OCI-LY7 (cell line): ENCODE measurements at regions not wholly inside any gene's neighbourhood (a gene's known extent, or its start where the extent isn't known, plus 50 kb on each side); places are given as distances from the start of the nearest gene placed in this dataset.

Experiments used
- BruUV-seq: library from RNA; stranded (reverse); fragments of 400-500 nt; replicated peaks from 2 replicates; lab custom pipeline; 2021; lab: Mats Ljungman, UMichigan
- CTCF ChIA-PET: fragments of 300-600 bp; sonication (Branson Sonifier 250); formaldehyde crosslinking; loops from one replicate; lab custom pipeline; 2022; ENCODE audit warnings: antibody characterized with exemption; ENCODE audit not compliant: unreplicated experiment; lab: Charles Lee
- POLR2A ChIA-PET: fragments of 300-600 bp; sonication (Branson Sonifier 250); formaldehyde crosslinking; loops from one replicate; lab custom pipeline; 2022; ENCODE audit warnings: antibody characterized with exemption; lab: Charles Lee
- DNase-seq: peaks from one replicate; pipeline ENCODE4 v3.0.0-alpha.2; 2015; ENCODE audit warnings: low spot score
- H2AFZ ChIP-seq: fragments of 200-600 bp; sonication (generic), shearing (Covaris generic); 2 replicates; pipeline ENCODE4 v1.6.1; 2014; ENCODE audit warnings: mild to moderate bottlenecking, antibody characterized with exemption, low read length, moderate library complexity
- H3K27ac ChIP-seq: fragments of 200-600 bp; sonication (generic); 2 replicates; pipeline ENCODE4 v1.5.1; 2014; ENCODE audit warnings: mixed run types, low read depth, mild to moderate bottlenecking, moderate library complexity, low read length, inconsistent platforms; ENCODE audit not compliant: poor library complexity, severe bottlenecking
- H3K36me3 ChIP-seq: fragments of 200-600 bp; sonication (generic); 2 replicates; pipeline ENCODE4 v1.6.1; 2014; ENCODE audit warnings: mild to moderate bottlenecking, antibody characterized with exemption, low read length, moderate library complexity, mixed read lengths; ENCODE audit not compliant: insufficient read depth
- H3K4me1 ChIP-seq: fragments of 200-600 bp; sonication (generic); 2 replicates; pipeline ENCODE4 v1.5.1; 2014; ENCODE audit warnings: mild to moderate bottlenecking, low read length; ENCODE audit not compliant: insufficient read depth, poor library complexity, severe bottlenecking
- H3K4me2 ChIP-seq: fragments of 200-600 bp; sonication (generic); 2 replicates; pipeline ENCODE4 v1.6.1; 2014; ENCODE audit warnings: mild to moderate bottlenecking, low read length
- H3K4me3 ChIP-seq: fragments of 200-600 bp; sonication (generic); 2 replicates; pipeline ENCODE4 v1.5.1; 2014; ENCODE audit warnings: mild to moderate bottlenecking, low read depth, low read length; ENCODE audit not compliant: poor library complexity, severe bottlenecking
- H3K79me2 ChIP-seq: fragments of 200-600 bp; sonication (generic); 2 replicates; pipeline ENCODE4 v1.6.1; 2016; ENCODE audit warnings: low read depth, mild to moderate bottlenecking, low read length, moderate library complexity, mixed read lengths; ENCODE audit not compliant: insufficient read depth
- H3K9me2 ChIP-seq: fragments of 200-600 bp; sonication (generic); 2 replicates; pipeline ENCODE4 v1.6.1; 2016; ENCODE audit warnings: mild to moderate bottlenecking, low read length, mixed read lengths; ENCODE audit not compliant: insufficient read depth
- H3K9me3 ChIP-seq: fragments of 200-600 bp; sonication (generic); 2 replicates; pipeline ENCODE4 v1.6.1; 2014; ENCODE audit warnings: mild to moderate bottlenecking, mixed run types, low read length, mixed read lengths
- H4K20me1 ChIP-seq: fragments of 200-600 bp; sonication (generic); 2 replicates; pipeline ENCODE4 v1.6.1; 2014; ENCODE audit warnings: mild to moderate bottlenecking, antibody characterized with exemption, low read length, moderate library complexity, mixed read lengths; ENCODE audit not compliant: insufficient read depth
- CTCF ChIP-seq: fragments of 200-600 bp; sonication (generic); conservative IDR thresholded peaks from 2 replicates; pipeline ENCODE4 v1.5.1; 2014; ENCODE audit warnings: mild to moderate bottlenecking, antibody characterized with exemption, low read length, moderate library complexity, mixed read lengths
- EZH2phosphoT487 ChIP-seq: fragments of 200-600 bp; sonication (generic); IDR thresholded peaks from 2 replicates; pipeline ENCODE4 v1.6.1; 2018; ENCODE audit warnings: low read depth, borderline replicate concordance, mild to moderate bottlenecking, mixed run types, antibody characterized with exemption, low read length, moderate library complexity, mixed read lengths
- intact Hi-C: fragments of 100-400 bp; cut with micrococcal nuclease; formaldehyde crosslinking; loops from one replicate; pipeline ENCODE4 v1.10.0; 2022; ENCODE audit not compliant: unreplicated experiment

GRCh38 chr15:94791510-94791909, 560.1 kb downstream of the MCTP2 start:
- intact Hi-C loops = no loop called here
- BruUV-seq = no TSS peak
- Histone ChIP-seq H3K4me3 (no peak overlapping the region), H3K4me1 (no peaks in the 10 kb centered on the region), H2AFZ (no peak overlapping the region), H3K79me2 (no peaks in the 10 kb centered on the region), H3K9me2 (no peaks in the 10 kb centered on the region), H3K36me3 (no peaks in the 10 kb centered on the region), H3K9me3 (no peaks in the 10 kb centered on the region), H3K4me2 (no peak overlapping the region), H3K27ac (no peak overlapping the region), H4K20me1 (no peaks in the 10 kb centered on the region)
- POLR2A ChIA-PET = interaction anchor here (0.6 to 1.0 kb wide), 2 partner anchors 11 to 1541 kb away, joined by 3 read pairs; no protein-coding TSS in a partner anchor
- CTCF ChIA-PET = no interaction called here
- TF ChIP-seq CTCF (no peak), EZH2phosphoT487 (no peak)
- DNase-seq = no peak

GRCh38 chr15:94792196-94792595, 560.8 kb downstream of the MCTP2 start:
- CTCF ChIA-PET = no interaction called here
- Histone ChIP-seq H3K9me2 (no peaks in the 10 kb centered on the region), H3K4me1 (no peaks in the 10 kb centered on the region), H3K4me2 (no peak overlapping the region), H3K36me3 (no peaks in the 10 kb centered on the region), H3K27ac (no peak overlapping the region), H4K20me1 (no peaks in the 10 kb centered on the region), H3K79me2 (no peaks in the 10 kb centered on the region), H2AFZ (no peak overlapping the region), H3K9me3 (no peaks in the 10 kb centered on the region), H3K4me3 (no peak overlapping the region)
- no TSS peak for BruUV-seq
- no peak for DNase-seq
- TF ChIP-seq CTCF (no peak), EZH2phosphoT487 (no peak)
- POLR2A ChIA-PET = no interaction called here
- intact Hi-C loops = no loop called here

- Histone ChIP-seq H3K9me2 (no peaks in the 10 kb centered on the region), H3K4me3 (no peak overlapping the region), H2AFZ (no peak overlapping the region), H3K4me1 (no peaks in the 10 kb centered on the region), H3K27ac (no peak overlapping the region), H3K9me3 (no peaks in the 10 kb centered on the region), H3K79me2 (no peaks in the 10 kb centered on the region), H4K20me1 (no peaks in the 10 kb centered on the region), H3K4me2 (no peak overlapping the region), H3K36me3 (no peaks in the 10 kb centered on the region)
- CTCF ChIA-PET = no interaction called here
- POLR2A ChIA-PET = interaction anchor here (0.6 kb wide), 1 partner anchor 510 kb away, joined by 3 read pairs; no protein-coding TSS in a partner anchor
- no TSS peak for BruUV-seq
- TF ChIP-seq CTCF (no peak), EZH2phosphoT487 (no peak)
- intact Hi-C loops = no loop called here
- DNase-seq = no peak
Observed at GRCh38 chr15:94793207-94793606, 561.8 kb downstream of the MCTP2 start.
